Stimulated activated CD4-positive, alpha-beta T cell treated with anti-CD3 and anti-CD28 coated beads, Interleukin-15, amount 100 ng/mL, for 48 hours (primary cell): ENCODE measurements at regions not wholly inside any gene's neighbourhood (a gene's known extent, or its start where the extent isn't known, plus 50 kb on each side); places are given as distances from the start of the nearest gene placed in this dataset.
"Not testable (repeated sequence)": the region's sequence is repeated elsewhere in the genome, so short reads cannot be mapped to it uniquely, and the experiment has no call there.

Experiments
- DNase-seq, 2 donors: peaks; one replicate each; pipeline ENCODE4 v3.0.0-alpha.2; 2020; ENCODE audit warnings: low read depth in 2 of 2

- no peak for DNase-seq
These were observed 257.0 kb upstream of the ADGRL2 start for GRCh38 chr1:81543764-81544163.

DNA sequence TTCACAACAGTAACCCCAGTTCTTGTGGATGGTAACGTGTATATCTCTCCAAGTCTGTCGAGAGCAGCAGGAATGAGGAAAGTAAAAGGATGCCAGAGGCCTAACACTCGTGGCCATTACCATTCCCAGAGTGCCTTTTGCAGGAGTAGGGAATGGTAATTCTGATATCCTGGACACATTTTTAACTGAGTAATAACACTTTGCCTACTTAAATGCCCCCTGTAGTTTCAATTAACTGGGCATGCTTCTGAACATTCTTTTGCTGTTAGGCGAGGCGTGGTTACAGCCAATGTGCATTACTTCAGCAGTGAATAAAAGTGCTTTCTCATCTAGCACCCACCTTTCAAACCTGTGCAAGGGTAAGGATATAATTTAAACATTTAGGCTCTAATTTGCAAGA, 258.5 kb upstream of the ADGRL2 start:
- DNase-seq = no peak

DNA sequence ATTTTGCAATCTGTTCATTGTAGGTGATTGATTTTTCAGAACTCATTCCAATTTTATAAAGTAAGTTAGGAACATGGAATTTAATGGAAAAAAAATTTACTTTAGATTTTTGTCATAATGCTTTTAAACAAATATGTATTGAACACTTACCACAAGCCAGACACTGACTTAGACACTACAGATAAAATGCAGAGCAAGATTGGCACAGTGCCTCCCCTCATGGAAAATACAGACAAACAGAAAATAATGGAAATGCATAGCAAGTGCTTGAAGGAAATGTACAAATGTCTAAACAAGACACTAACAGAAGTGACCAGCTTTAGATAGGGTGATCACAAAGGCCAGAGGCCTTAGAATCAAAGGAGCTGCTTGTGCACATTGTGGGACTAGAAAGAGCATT, 260.5 kb upstream of the ADGRL2 start:
- no peak for DNase-seq

DNA sequence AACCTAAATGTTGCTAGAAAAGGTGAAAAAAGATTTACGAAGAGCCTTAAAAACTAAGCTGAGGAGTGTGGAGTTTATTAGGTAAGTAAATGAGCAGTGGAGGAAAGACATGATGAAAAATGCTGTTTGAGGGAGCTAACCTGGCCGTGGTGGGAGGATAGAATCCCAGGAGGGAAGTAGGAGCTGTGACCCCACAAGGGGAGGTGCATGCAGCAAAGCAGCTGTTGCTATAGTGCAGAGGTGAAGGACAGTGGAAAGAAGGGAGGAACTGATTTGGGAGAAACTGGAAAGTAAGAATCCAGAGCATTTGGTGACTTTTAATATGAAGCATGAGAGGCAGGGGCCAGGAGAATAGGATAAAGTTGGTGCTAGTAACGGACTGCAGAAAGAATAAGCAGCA, 271.7 kb upstream of the ADGRL2 start:
- DNase-seq = no peak

GRCh38 chr1:81525085-81525484, 275.6 kb upstream of the ADGRL2 start:
- no peak for DNase-seq

DNA sequence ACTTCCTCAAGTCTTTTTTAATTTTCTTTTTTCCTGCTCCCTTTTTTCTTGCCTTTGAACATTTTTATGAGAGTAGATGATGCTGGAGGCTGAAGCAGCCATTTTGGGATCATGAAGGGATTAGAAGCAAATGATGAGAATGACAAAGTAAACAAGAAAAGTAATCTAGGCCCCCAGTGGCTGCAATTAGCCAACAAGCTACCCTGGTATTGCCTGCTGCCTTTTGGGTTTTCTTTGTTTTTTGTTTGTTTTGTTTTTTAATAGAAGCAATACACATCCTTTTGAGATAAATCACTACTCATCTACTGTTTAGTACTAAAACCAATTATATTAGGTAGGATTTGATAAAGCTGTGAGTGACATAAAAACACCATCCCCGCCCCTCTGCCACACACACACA, 280.7 kb upstream of the ADGRL2 start:
- no peak for DNase-seq

DNA sequence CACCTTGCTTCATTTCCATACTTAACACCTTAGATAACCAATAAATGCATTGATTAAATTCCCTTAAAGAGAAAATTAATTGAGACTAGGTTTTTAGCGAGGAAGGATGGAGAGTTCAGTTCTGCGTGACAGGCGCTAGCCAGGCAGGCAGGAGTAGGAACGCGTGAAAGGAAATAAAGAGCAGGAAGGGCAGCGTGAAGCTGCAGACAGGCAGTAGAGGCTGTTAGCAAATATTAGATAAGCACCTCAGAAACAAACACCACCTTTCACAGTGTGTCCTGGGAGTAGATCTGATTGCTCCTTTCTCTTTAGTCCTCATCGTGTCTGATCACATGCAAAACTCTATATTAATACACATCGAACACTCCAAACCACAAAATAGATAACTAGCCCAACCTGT, 282.7 kb upstream of the ADGRL2 start:
- no peak for DNase-seq

- DNase-seq = no peak
These were observed 286.9 kb upstream of the ADGRL2 start for GRCh38 chr1:81513796-81514354.

GRCh38 chr1:81512252-81513003, 288.3 kb upstream of the ADGRL2 start:
- DNase-seq = no peak

GRCh38 chr1:81511281-81511680, 289.5 kb upstream of the ADGRL2 start:
- DNase-seq = no peak

DNA sequence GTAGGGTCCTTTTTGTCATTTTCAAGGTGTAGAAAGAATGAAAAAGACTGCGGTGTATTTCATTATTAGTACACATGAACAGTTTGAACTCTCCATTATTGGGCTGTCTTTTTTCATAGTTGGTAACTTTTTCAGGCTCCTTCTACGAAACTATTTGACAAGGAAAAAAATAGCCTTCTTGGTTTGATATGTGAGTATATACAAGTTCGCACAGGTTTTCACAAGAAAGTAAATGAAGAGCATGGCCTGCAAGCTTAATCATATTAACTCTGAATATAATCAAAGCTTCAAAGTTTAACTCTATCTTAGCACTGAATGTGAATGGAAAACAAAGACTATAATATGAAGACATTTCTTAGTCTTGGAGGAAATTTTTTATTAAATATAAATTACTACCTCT, 290.0 kb upstream of the ADGRL2 start:
- DNase-seq = no peak

DNA sequence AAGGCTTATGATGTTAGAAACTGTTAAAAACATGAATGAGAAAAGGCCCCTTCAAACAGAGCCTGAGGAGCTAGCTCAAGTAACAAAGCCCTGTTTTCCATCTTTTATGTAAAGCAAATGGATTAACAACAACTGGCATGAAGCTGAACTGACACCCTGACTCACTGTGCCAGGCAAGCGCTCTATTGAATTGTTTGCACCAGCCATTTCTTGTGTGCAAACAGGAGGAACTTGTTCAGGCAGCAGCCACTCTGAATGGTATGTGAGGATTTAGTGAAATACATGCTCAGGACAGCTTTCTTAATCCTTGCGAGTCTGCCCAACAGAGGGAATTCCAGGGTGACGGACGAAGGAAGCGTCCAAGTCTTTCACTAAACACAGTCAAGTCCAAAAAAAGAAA, 291.1 kb upstream of the ADGRL2 start:
- DNase-seq = no peak

DNA sequence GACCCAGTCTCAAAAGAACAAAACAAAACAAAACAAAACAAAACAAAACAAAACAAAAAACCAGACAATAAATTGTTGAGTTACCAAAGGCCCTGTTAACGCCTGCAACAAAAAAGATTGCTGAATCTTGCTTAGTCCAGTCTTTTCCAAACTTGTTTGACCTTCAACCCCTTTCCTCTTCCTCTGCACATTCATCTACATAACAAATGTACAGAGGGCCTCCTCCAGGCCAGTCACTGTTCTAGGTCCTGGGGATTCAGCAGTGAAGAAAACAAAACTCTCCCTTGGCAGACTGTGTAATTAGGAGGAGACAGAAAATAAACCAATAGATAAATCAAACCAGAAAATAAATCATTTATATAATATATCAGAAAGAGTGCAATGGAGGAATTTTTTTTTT, 294.0 kb upstream of the ADGRL2 start:
- no peak for DNase-seq

- DNase-seq = no peak
These were observed 294.9 kb upstream of the ADGRL2 start for GRCh38 chr1:81505831-81506230.

DNA sequence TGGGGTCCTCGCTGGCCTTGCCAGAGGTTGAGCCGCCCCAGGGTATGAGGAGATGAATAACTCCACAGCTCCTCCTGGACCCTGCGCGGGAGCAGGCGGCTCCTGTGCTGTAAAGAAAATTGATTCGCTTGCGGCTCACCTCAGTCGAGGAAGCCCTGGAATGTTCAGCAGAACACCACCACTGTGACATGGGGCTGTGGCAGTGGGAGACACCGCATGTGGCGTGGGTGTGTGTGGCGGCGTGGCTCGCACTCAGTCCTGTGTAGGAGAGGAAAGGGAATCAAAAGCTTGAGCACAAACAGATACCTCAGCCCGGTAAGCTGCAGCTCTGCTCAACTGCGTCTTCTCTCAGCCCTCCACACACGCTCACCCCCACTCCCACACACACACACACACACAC, 295.9 kb upstream of the ADGRL2 start:
- DNase-seq = not testable (repeated sequence)

GRCh38 chr1:81502705-81503104, 298.0 kb upstream of the ADGRL2 start:
- DNase-seq = not testable (repeated sequence)

GRCh38 chr1:81501485-81501884, 299.2 kb upstream of the ADGRL2 start:
- DNase-seq = not testable (repeated sequence)

DNA sequence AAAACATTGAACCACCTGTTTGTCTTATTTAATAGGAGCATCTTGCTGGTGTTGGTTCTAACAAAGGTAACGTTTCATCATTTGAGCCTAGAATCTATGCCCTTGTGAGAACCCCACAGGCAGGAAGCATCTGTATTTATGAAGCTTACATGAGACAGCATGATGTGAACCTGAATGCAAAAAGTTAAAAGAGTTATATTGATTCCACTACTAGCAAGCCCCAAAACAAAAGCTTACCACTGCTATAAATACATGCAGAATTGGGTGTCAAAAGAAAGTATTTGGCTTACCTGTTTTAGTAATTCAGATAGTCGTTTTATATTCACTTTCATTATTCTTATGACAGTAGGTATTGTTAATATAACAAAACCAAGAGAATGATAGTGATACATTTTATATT, 301.2 kb upstream of the ADGRL2 start:
- no peak for DNase-seq

GRCh38 chr1:81498471-81499462, 302.0 kb upstream of the ADGRL2 start:
- DNase-seq = no peak

DNA sequence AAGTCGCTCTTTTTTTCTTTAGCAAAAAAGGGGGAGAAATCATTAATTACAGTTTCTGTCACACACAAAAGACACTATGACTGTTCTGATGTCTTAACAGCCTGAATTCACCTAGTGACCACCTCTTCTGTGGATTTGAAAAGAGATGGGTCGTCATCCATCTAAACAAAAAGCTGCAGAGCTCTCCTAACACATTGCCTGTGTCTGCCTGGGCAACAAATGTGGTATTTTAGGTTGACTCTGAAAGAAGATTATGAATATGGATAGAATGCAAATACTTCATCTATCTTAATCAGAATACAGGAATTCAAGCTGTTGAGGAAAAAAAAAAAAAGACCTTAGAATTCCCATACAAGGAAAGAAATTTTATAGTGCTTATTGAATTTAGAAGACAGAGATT, 304.4 kb upstream of the ADGRL2 start:
- DNase-seq = no peak

DNA sequence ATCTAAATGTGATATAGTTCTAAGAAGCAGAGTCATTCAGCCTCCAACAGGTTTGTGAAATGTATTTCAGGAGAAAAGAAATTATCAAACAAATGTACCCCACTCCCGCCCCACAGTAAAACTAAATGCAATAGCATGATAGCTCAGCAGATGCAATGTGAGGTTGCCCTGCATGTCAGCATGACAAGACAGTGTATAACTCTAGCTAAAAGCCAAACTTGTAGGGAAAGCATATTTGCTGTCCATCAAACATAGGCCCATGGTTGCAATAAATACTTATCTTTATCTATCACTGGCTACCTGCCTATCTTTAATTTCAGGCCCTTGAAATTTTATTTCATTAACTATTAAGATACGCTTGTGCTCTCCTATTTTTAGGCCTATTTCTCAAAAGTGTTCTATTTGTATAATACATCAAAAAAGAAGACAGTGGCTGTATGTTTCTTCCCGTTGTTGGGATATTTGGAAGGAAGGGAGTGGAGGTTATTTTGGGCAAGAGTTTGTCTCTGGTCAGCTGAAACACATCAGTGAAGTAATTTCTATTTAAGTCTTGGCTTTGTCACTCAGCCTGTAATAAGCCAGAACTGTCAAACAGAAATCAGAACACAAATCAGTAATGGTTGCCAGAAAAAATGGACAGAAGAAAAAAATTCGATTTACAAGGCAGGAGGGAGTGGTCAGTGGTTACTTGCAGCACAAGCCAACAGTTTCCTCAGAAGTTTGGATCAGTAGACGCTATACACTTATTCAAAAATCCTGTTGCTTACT, 307.4 kb upstream of the ADGRL2 start:
- no peak for DNase-seq

- no peak for DNase-seq
These were observed 308.1 kb upstream of the ADGRL2 start for GRCh38 chr1:81492628-81493027.
